Neural cell (in vitro differentiated cells): ENCODE measurements at regions not wholly inside any gene's neighbourhood (a gene's known extent, or its start where the extent isn't known, plus 50 kb on each side); places are given as distances from the start of the nearest gene placed in this dataset.

Experiments
- H2AFZ ChIP-seq: fragments of 200-600, 300-800 bp; sonication (generic), shearing (Covaris generic); 2 replicates; pipeline ENCODE4 v1.6.0; 2014; ENCODE audit warnings: low read depth, mild to moderate bottlenecking, antibody characterized with exemption, low read length, moderate library complexity
- H3F3A ChIP-seq: fragments of 200-600 bp; shearing (Covaris generic); 2 replicates; pipeline ENCODE4 v1.6.1; 2016; ENCODE audit warnings: mild to moderate bottlenecking, moderate library complexity, mixed read lengths, antibody characterized with exemption, low read length; ENCODE audit not compliant: insufficient read depth, poor library complexity, severe bottlenecking
- H3K27ac ChIP-seq: fragments of 200-600, 300-800 bp; sonication (generic), shearing (Covaris generic); 2 replicates; pipeline ENCODE4 v1.5.1; 2014; ENCODE audit warnings: mild to moderate bottlenecking, low read length, moderate library complexity
- H3K27me3 ChIP-seq: fragments of 300-800, 200-600 bp; sonication (generic), shearing (Covaris generic); 2 replicates; pipeline ENCODE4 v1.6.0; 2014; ENCODE audit warnings: mild to moderate bottlenecking, low read depth, low read length, moderate library complexity; ENCODE audit not compliant: insufficient read depth
- H3K36me3 ChIP-seq: fragments of 300-800, 200-600 bp; sonication (generic), shearing (Covaris generic); 2 replicates; pipeline ENCODE4 v1.5.1; 2014; ENCODE audit warnings: mild to moderate bottlenecking, antibody characterized with exemption, low read length, moderate library complexity; ENCODE audit not compliant: insufficient read depth
- H3K4me2 ChIP-seq: fragments of 300-800, 200-600 bp; sonication (generic), shearing (Covaris generic); 2 replicates; pipeline ENCODE4 v1.6.0; 2014; ENCODE audit warnings: mild to moderate bottlenecking, low read length
- H3K4me3 ChIP-seq: fragments of 300-800, 200-600 bp; sonication (generic), shearing (Covaris generic); 2 replicates; pipeline ENCODE4 v1.5.1; 2014; ENCODE audit warnings: mild to moderate bottlenecking, low read length, moderate library complexity
- H3K79me2 ChIP-seq: fragments of 200-600 bp; shearing (Covaris generic); replicated peaks from 2 replicates; pipeline ENCODE4 v1.6.0; 2014; ENCODE audit warnings: mild to moderate bottlenecking, low read length, moderate library complexity; ENCODE audit not compliant: insufficient read depth
- H3K9ac ChIP-seq: fragments of 300-800, 200-600 bp; sonication (generic), shearing (Covaris generic); 2 replicates; pipeline ENCODE4 v1.6.1; 2016; ENCODE audit warnings: mild to moderate bottlenecking, low read length, mixed read lengths
- H3K9me2 ChIP-seq: fragments of 200-600 bp; shearing (Covaris generic); 2 replicates; pipeline ENCODE4 v1.6.1; 2016; ENCODE audit warnings: mild to moderate bottlenecking, low read length, mixed read lengths; ENCODE audit not compliant: insufficient read depth
- H3K9me3 ChIP-seq: fragments of 200-600, 300-800 bp; sonication (generic), shearing (Covaris generic); 2 replicates; pipeline ENCODE4 v1.6.1; 2016; ENCODE audit warnings: mild to moderate bottlenecking, mixed run types, low read length, moderate library complexity, mixed read lengths
- H4K20me1 ChIP-seq: fragments of 200-600 bp; shearing (Covaris generic); 2 replicates; pipeline ENCODE4 v1.6.1; 2016; ENCODE audit warnings: mild to moderate bottlenecking, mixed run types; ENCODE audit not compliant: insufficient read depth
- EP300 ChIP-seq: fragments of 450-650 bp; conservative IDR thresholded peaks from 2 replicates; pipeline ENCODE4 v1.6.1; 2014; ENCODE audit warnings: antibody characterized with exemption, mild to moderate bottlenecking, moderate library complexity; ENCODE audit not compliant: poor library complexity, severe bottlenecking
- EZH2 ChIP-seq: fragments of 200-600, 300-800 bp; shearing (Covaris generic), sonication (generic); IDR thresholded peaks from 2 replicates; pipeline ENCODE4 v1.6.1; 2014; ENCODE audit warnings: antibody characterized with exemption, low read length, borderline replicate concordance, mild to moderate bottlenecking; ENCODE audit not compliant: insufficient read depth, poor library complexity, severe bottlenecking
- MXI1 ChIP-seq: fragments of 450-650 bp; conservative IDR thresholded peaks from 2 replicates; pipeline ENCODE4 v1.6.1; 2014; ENCODE audit warnings: antibody characterized with exemption, mild to moderate bottlenecking; ENCODE audit not compliant: poor library complexity, severe bottlenecking
- POLR2AphosphoS5 ChIP-seq: IDR thresholded peaks from 2 replicates; pipeline ENCODE4 v1.6.1; 2012
- RAD21 ChIP-seq: fragments of 450-650 bp; conservative IDR thresholded peaks from 2 replicates; pipeline ENCODE4 v1.6.1; 2014; ENCODE audit warnings: antibody characterized with exemption, mild to moderate bottlenecking, moderate library complexity
- SMC3 ChIP-seq: fragments of 450-650 bp; conservative IDR thresholded peaks from 2 replicates; pipeline ENCODE4 v1.6.1; 2014; ENCODE audit warnings: antibody characterized with exemption, mild to moderate bottlenecking, moderate library complexity; ENCODE audit not compliant: poor library complexity
- TAF1 ChIP-seq: IDR thresholded peaks from 2 replicates; pipeline ENCODE4 v1.6.1; 2012; ENCODE audit warnings: low read depth
- TF ChIP-seq, protein P1 (sequence below): IDR thresholded peaks from 2 replicates; pipeline ENCODE4 v1.6.1; 2012; ENCODE audit warnings: borderline replicate concordance
- TF ChIP-seq, protein P2 (sequence below): fragments of 450-650 bp; IDR thresholded peaks from 2 replicates; pipeline ENCODE4 v1.5.1; 2014; ENCODE audit warnings: antibody characterized with exemption, mild to moderate bottlenecking, moderate library complexity; ENCODE audit not compliant: poor library complexity, severe bottlenecking

GRCh38 chr12:47561746-47562145 lies 144.1 kb downstream of the RPAP3 start:
- H2AFZ ChIP-seq = no peak overlapping the region
- H4K20me1 ChIP-seq = no peaks in the 10 kb centered on the region
- no peaks in the 10 kb centered on the region for H3K9me2 ChIP-seq
- no peak overlapping the region for H3K9ac ChIP-seq
- no peaks in the 10 kb centered on the region for H3K36me3 ChIP-seq
- no peak overlapping the region for H3K4me3 ChIP-seq
- TF ChIP-seq MXI1 = no peak
- TF ChIP-seq EP300 = no peak
- no peak for TF ChIP-seq EZH2
- TF ChIP-seq SMC3 = no peak
- TF ChIP-seq, protein P1, sequence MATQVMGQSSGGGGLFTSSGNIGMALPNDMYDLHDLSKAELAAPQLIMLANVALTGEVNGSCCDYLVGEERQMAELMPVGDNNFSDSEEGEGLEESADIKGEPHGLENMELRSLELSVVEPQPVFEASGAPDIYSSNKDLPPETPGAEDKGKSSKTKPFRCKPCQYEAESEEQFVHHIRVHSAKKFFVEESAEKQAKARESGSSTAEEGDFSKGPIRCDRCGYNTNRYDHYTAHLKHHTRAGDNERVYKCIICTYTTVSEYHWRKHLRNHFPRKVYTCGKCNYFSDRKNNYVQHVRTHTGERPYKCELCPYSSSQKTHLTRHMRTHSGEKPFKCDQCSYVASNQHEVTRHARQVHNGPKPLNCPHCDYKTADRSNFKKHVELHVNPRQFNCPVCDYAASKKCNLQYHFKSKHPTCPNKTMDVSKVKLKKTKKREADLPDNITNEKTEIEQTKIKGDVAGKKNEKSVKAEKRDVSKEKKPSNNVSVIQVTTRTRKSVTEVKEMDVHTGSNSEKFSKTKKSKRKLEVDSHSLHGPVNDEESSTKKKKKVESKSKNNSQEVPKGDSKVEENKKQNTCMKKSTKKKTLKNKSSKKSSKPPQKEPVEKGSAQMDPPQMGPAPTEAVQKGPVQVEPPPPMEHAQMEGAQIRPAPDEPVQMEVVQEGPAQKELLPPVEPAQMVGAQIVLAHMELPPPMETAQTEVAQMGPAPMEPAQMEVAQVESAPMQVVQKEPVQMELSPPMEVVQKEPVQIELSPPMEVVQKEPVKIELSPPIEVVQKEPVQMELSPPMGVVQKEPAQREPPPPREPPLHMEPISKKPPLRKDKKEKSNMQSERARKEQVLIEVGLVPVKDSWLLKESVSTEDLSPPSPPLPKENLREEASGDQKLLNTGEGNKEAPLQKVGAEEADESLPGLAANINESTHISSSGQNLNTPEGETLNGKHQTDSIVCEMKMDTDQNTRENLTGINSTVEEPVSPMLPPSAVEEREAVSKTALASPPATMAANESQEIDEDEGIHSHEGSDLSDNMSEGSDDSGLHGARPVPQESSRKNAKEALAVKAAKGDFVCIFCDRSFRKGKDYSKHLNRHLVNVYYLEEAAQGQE = no peak
- TF ChIP-seq TAF1 = no peak
- no peak for TF ChIP-seq RAD21
- TF ChIP-seq, protein P2, sequence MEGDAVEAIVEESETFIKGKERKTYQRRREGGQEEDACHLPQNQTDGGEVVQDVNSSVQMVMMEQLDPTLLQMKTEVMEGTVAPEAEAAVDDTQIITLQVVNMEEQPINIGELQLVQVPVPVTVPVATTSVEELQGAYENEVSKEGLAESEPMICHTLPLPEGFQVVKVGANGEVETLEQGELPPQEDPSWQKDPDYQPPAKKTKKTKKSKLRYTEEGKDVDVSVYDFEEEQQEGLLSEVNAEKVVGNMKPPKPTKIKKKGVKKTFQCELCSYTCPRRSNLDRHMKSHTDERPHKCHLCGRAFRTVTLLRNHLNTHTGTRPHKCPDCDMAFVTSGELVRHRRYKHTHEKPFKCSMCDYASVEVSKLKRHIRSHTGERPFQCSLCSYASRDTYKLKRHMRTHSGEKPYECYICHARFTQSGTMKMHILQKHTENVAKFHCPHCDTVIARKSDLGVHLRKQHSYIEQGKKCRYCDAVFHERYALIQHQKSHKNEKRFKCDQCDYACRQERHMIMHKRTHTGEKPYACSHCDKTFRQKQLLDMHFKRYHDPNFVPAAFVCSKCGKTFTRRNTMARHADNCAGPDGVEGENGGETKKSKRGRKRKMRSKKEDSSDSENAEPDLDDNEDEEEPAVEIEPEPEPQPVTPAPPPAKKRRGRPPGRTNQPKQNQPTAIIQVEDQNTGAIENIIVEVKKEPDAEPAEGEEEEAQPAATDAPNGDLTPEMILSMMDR = no peak
- TF ChIP-seq POLR2AphosphoS5 = no peak
- no peaks in the 10 kb centered on the region for H3K79me2 ChIP-seq
- no peaks in the 10 kb centered on the region for H3F3A ChIP-seq
- no peaks in the 10 kb centered on the region for H3K27me3 ChIP-seq
- H3K9me3 ChIP-seq = no peaks in the 10 kb centered on the region
- H3K4me2 ChIP-seq = no peak overlapping the region
- no peak overlapping the region for H3K27ac ChIP-seq

DNA sequence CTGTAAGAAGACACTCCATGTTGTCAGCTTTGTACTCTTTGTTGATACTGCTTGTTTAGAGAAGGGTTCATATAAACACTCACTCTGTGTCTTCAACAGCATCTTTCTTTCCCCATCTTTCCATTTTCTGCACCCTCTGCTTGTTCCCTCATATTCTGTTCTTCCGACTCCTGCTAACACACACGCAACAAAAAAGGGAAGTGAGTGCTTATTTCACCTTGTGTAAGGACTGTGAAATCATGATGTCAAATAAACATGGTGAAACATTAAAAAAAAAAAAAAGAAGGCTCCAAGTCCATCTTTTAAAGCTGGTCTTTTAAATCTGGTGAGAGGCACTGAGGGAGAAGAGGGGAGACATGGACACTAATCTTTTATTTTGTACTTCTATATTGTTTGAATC lies 145.4 kb downstream of the RPAP3 start:
- Histone ChIP-seq H3K4me3 (no peak overlapping the region), H3K9me2 (no peaks in the 10 kb centered on the region), H3K27ac (no peak overlapping the region), H3K9me3 (no peaks in the 10 kb centered on the region), H3K27me3 (no peaks in the 10 kb centered on the region), H2AFZ (no peak overlapping the region), H3K4me2 (no peak overlapping the region), H3K79me2 (no peaks in the 10 kb centered on the region), H4K20me1 (no peaks in the 10 kb centered on the region), H3F3A (no peaks in the 10 kb centered on the region), H3K9ac (no peak overlapping the region), H3K36me3 (no peaks in the 10 kb centered on the region)
- TF ChIP-seq, protein P2 = no peak
- TF ChIP-seq EP300 (no peak), TAF1 (no peak), EZH2 (no peak), SMC3 (no peak), RAD21 (no peak), MXI1 (no peak), POLR2AphosphoS5 (no peak)
- TF ChIP-seq, protein P1 = no peak
